ENCODE measurements at regions not wholly inside any gene's neighbourhood (a gene's known extent, or its start where the extent isn't known, plus 50 kb on each side); places are given as distances from the start of the nearest gene placed in this dataset.

GRCh38 chr2:204159526-204159925 is 223.0 kb downstream of the ICOS start:
- Mint-ChIP-seq H3K9me3 (peaks cover 30% of the 10 kb centered on the region), H3K27ac (no peak overlapping the region), H3K4me1 (peaks cover 13% of the 10 kb centered on the region), H3K27me3 (ENCODE audit: low read depth) (no peaks in the 10 kb centered on the region), H3K36me3 (peaks cover 11% of the 10 kb centered on the region), H3K4me3 (no peak overlapping the region)
- POLR2A ChIA-PET, result interaction anchor here (0.7 kb wide), 1 partner anchor 827 kb away, joined by 5 read pairs; no protein-coding TSS in a partner anchor
- no peak for DNase-seq (ENCODE audit: low spot score)
- ATAC-seq, result no peak
- no peak for TF ChIP-seq AFF4 (CRISPR knock-in tag; IDR thresholded peaks at IDR 0.05; ENCODE audit: borderline replicate concordance)
- TF ChIP-seq, protein P1, sequence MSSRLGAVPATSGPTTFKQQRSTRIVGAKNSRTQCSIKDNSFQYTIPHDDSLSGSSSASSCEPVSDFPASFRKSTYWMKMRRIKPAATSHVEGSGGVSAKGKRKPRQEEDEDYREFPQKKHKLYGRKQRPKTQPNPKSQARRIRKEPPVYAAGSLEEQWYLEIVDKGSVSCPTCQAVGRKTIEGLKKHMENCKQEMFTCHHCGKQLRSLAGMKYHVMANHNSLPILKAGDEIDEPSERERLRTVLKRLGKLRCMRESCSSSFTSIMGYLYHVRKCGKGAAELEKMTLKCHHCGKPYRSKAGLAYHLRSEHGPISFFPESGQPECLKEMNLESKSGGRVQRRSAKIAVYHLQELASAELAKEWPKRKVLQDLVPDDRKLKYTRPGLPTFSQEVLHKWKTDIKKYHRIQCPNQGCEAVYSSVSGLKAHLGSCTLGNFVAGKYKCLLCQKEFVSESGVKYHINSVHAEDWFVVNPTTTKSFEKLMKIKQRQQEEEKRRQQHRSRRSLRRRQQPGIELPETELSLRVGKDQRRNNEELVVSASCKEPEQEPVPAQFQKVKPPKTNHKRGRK (CRISPR knock-in tag; IDR thresholded peaks at IDR 0.05; ENCODE audit: borderline replicate concordance), result no peak
- TF ChIP-seq, protein P2, sequence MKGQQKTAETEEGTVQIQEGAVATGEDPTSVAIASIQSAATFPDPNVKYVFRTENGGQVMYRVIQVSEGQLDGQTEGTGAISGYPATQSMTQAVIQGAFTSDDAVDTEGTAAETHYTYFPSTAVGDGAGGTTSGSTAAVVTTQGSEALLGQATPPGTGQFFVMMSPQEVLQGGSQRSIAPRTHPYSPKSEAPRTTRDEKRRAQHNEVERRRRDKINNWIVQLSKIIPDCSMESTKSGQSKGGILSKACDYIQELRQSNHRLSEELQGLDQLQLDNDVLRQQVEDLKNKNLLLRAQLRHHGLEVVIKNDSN (CRISPR knock-in tag; IDR thresholded peaks at IDR 0.05), result no peak
- no peak for TF ChIP-seq MYBL2 (CRISPR knock-in tag; IDR thresholded peaks at IDR 0.05)
- TF ChIP-seq ZNF396 (CRISPR knock-in tag; IDR thresholded peaks at IDR 0.05; ENCODE audit: borderline replicate concordance), result no peak
- TF ChIP-seq ZNF671 (CRISPR knock-in tag; IDR thresholded peaks at IDR 0.05), result no peak
- no peak for TF ChIP-seq STAT6 (CRISPR knock-in tag; conservative IDR thresholded peaks at IDR 0.05; ENCODE audit: low read depth)
- no peak for TF ChIP-seq FOXP1 (CRISPR knock-in tag; IDR thresholded peaks at IDR 0.05; ENCODE audit: borderline replicate concordance)
- TF ChIP-seq, protein P3, sequence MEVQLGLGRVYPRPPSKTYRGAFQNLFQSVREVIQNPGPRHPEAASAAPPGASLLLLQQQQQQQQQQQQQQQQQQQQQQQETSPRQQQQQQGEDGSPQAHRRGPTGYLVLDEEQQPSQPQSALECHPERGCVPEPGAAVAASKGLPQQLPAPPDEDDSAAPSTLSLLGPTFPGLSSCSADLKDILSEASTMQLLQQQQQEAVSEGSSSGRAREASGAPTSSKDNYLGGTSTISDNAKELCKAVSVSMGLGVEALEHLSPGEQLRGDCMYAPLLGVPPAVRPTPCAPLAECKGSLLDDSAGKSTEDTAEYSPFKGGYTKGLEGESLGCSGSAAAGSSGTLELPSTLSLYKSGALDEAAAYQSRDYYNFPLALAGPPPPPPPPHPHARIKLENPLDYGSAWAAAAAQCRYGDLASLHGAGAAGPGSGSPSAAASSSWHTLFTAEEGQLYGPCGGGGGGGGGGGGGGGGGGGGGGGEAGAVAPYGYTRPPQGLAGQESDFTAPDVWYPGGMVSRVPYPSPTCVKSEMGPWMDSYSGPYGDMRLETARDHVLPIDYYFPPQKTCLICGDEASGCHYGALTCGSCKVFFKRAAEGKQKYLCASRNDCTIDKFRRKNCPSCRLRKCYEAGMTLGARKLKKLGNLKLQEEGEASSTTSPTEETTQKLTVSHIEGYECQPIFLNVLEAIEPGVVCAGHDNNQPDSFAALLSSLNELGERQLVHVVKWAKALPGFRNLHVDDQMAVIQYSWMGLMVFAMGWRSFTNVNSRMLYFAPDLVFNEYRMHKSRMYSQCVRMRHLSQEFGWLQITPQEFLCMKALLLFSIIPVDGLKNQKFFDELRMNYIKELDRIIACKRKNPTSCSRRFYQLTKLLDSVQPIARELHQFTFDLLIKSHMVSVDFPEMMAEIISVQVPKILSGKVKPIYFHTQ (CRISPR knock-in tag; IDR thresholded peaks at IDR 0.05), result no peak
- CTCF ChIA-PET, result interaction anchor here (0.6 kb wide), 1 partner anchor 53 kb away, joined by 3 read pairs; no protein-coding TSS in a partner anchor

DNA sequence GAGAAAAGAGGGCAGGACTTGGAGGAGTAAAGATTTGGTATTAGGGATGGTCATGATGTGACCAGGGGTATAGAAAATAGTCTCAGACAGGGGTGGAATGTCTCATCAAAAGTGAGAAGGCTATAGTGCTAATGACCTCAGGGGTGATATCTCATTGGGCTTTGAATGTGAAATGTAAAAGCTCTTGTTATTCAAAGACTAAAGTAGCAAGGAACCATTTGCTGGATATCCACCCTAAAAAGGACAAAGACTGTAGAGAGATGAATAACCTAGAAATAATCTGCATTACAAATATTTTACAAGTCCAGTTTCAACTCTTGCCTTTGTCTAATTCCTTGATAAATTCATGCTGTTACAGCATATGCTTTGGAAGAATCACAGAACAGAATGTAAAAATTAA is 224.4 kb downstream of the ICOS start:
- Mint-ChIP-seq H3K27ac (peak overlapping the region; percentile 38; the same call in 1 of the 2 replicates), H3K4me3 (no peak overlapping the region), H3K9me3 (peaks cover 30% of the 10 kb centered on the region), H3K36me3 (peaks cover 11% of the 10 kb centered on the region), H3K4me1 (peaks cover 13% of the 10 kb centered on the region), H3K27me3 (ENCODE audit: low read depth) (no peaks in the 10 kb centered on the region)
- ATAC-seq (no peak; the same call in 1 of the 2 replicates), DNase-seq (ENCODE audit: low spot score) (no peak)
- ChIA-PET POLR2A (no interaction called here), CTCF (interaction anchor here (1.0 to 2.1 kb wide), 3 partner anchors 10 to 17 kb away, joined by 3 to 9 read pairs (median 5); no protein-coding TSS in a partner anchor)
- TF ChIP-seq ZNF219 (CRISPR knock-in tag; IDR thresholded peaks at IDR 0.05; ENCODE audit: borderline replicate concordance), result no peak
- TF ChIP-seq TEAD4 (CRISPR knock-in tag; IDR thresholded peaks at IDR 0.05), result no peak
- TF ChIP-seq NR2C2 (CRISPR knock-in tag; IDR thresholded peaks at IDR 0.05), result no peak
- TF ChIP-seq ZNF423 (CRISPR knock-in tag; IDR thresholded peaks at IDR 0.05), result no peak
- TF ChIP-seq, protein P2 (CRISPR knock-in tag; IDR thresholded peaks at IDR 0.05), result no peak
- TF ChIP-seq, protein P4, sequence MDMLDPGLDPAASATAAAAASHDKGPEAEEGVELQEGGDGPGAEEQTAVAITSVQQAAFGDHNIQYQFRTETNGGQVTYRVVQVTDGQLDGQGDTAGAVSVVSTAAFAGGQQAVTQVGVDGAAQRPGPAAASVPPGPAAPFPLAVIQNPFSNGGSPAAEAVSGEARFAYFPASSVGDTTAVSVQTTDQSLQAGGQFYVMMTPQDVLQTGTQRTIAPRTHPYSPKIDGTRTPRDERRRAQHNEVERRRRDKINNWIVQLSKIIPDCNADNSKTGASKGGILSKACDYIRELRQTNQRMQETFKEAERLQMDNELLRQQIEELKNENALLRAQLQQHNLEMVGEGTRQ (CRISPR knock-in tag; IDR thresholded peaks at IDR 0.05), result no peak
- TF ChIP-seq, protein P5, sequence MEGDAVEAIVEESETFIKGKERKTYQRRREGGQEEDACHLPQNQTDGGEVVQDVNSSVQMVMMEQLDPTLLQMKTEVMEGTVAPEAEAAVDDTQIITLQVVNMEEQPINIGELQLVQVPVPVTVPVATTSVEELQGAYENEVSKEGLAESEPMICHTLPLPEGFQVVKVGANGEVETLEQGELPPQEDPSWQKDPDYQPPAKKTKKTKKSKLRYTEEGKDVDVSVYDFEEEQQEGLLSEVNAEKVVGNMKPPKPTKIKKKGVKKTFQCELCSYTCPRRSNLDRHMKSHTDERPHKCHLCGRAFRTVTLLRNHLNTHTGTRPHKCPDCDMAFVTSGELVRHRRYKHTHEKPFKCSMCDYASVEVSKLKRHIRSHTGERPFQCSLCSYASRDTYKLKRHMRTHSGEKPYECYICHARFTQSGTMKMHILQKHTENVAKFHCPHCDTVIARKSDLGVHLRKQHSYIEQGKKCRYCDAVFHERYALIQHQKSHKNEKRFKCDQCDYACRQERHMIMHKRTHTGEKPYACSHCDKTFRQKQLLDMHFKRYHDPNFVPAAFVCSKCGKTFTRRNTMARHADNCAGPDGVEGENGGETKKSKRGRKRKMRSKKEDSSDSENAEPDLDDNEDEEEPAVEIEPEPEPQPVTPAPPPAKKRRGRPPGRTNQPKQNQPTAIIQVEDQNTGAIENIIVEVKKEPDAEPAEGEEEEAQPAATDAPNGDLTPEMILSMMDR (IDR thresholded peaks at IDR 0.05), result no peak
- no peak for TF ChIP-seq ZBTB21 (CRISPR knock-in tag; IDR thresholded peaks at IDR 0.05; ENCODE audit: borderline replicate concordance)
- no peak for TF ChIP-seq E2F1 (CRISPR knock-in tag; IDR thresholded peaks at IDR 0.05)
